SK-N-SH (cell line): ENCODE measurements at regions not wholly inside any gene's neighbourhood (a gene's known extent, or its start where the extent isn't known, plus 50 kb on each side); places are given as distances from the start of the nearest gene placed in this dataset.

ENCODE experiments used
- CTCF ChIA-PET: fragments of 300-600, 350-600 bp; formaldehyde crosslinking; extraction: SDS; loops from one replicate; lab custom pipeline; 2021; lab: Yijun Ruan, JAX
- POLR2A ChIA-PET: fragments of 350-600 bp; sonication (Branson Sonifier 250); formaldehyde crosslinking; extraction: SDS; loops from one replicate; lab custom pipeline; 2020; ENCODE audit warnings: antibody characterized with exemption, inconsistent platforms; lab: Yijun Ruan, JAX
- DNase-seq: peaks from one replicate; pipeline ENCODE4 v3.0.0; 2012
- H2AFZ ChIP-seq: fragments of 200-600 bp; sonication (generic); 2 replicates; pipeline ENCODE4 v1.8.1; 2016; ENCODE audit warnings: antibody characterized with exemption, mild to moderate bottlenecking, low read depth
- H3F3A ChIP-seq: fragments of 200-600 bp; sonication (generic); replicated peaks from 2 replicates; pipeline ENCODE3; 2016; ENCODE audit warnings: antibody characterized with exemption, mild to moderate bottlenecking; ENCODE audit not compliant: insufficient read depth
- H3K27ac ChIP-seq, 2 experiments: fragments of 200-500 bp in 1 of 2; fragments of 200-600 bp in 1 of 2; sonication (Bioruptor generic) in 1 of 2; sonication (generic), shearing (Covaris generic) in 1 of 2; 2 replicates each; pipeline versions ENCODE4 v1.5.1 to v1.6.1; 2014 to 2016; ENCODE audit warnings: low read depth in 2 of 2, inconsistent platforms in 1 of 2, low read length in 1 of 2, mild to moderate bottlenecking in 1 of 2, mixed read lengths in 1 of 2
- H3K27me3 ChIP-seq: fragments of 200-600 bp; sonication (generic), shearing (Covaris generic); 2 replicates; pipeline ENCODE4 v1.6.1; 2016; ENCODE audit warnings: mixed run types; ENCODE audit not compliant: insufficient read depth
- H3K36me3 ChIP-seq, 2 experiments: fragments of 200-500 bp in 1 of 2; fragments of 200-600 bp in 1 of 2; sonication (Bioruptor generic) in 1 of 2; sonication (generic) in 1 of 2; replicated peaks in 1 of 2; 2 replicates each; pipeline versions ENCODE3 to v1.5.1; 2014 to 2016; ENCODE audit warnings: low read length in 1 of 2, mild to moderate bottlenecking in 1 of 2; ENCODE audit not compliant: insufficient read depth in 2 of 2, control insufficient read depth in 1 of 2
- H3K4me1 ChIP-seq, 2 experiments: fragments of 200-500 bp in 1 of 2; fragments of 200-600 bp in 1 of 2; sonication (Bioruptor generic) in 1 of 2; sonication (generic), shearing (Covaris generic) in 1 of 2; 2 replicates each; pipeline versions ENCODE4 v1.5.1 to v1.6.1; 2014 to 2016; ENCODE audit warnings: low read depth in 1 of 2, low read length in 1 of 2, mixed run types in 1 of 2; ENCODE audit not compliant: insufficient read depth in 2 of 2, control insufficient read depth in 1 of 2
- H3K4me2 ChIP-seq: fragments of 200-600 bp; sonication (generic), shearing (Covaris generic); 2 replicates; pipeline ENCODE4 v1.6.1; 2017; ENCODE audit warnings: mixed run types
- H3K4me3 ChIP-seq, 2 experiments: fragments of 200-500 bp in 1 of 2; fragments of 200-600 bp in 1 of 2; sonication (Bioruptor generic) in 1 of 2; sonication (generic), shearing (Covaris generic) in 1 of 2; 2 replicates each; pipeline versions ENCODE4 v1.5.1 to v1.8.1; 2014 to 2016; ENCODE audit warnings: low read depth in 2 of 2, inconsistent platforms in 1 of 2, low read length in 1 of 2, mild to moderate bottlenecking in 1 of 2, mixed read lengths in 1 of 2, moderate library complexity in 1 of 2
- H3K79me2 ChIP-seq: fragments of 200-600 bp; sonication (generic); 2 replicates; pipeline ENCODE4 v1.8.1; 2017; ENCODE audit warnings: mild to moderate bottlenecking; ENCODE audit not compliant: insufficient read depth
- H3K9ac ChIP-seq: fragments of 200-600 bp; sonication (generic); 2 replicates; pipeline ENCODE4 v1.6.1; 2017; ENCODE audit warnings: mixed run types
- H3K9me2 ChIP-seq: fragments of 200-600 bp; sonication (generic); 2 replicates; pipeline ENCODE4 v1.6.1; 2017; ENCODE audit warnings: mixed run types
- H3K9me3 ChIP-seq: fragments of 200-600 bp; sonication (generic); 2 replicates; pipeline ENCODE4 v1.6.1; 2017; ENCODE audit warnings: mixed run types, mild to moderate bottlenecking, moderate library complexity
- H4K20me1 ChIP-seq: fragments of 200-600 bp; sonication (generic); 2 replicates; pipeline ENCODE4 v1.6.1; 2017; ENCODE audit warnings: mild to moderate bottlenecking, mixed run types; ENCODE audit not compliant: insufficient read depth
- FOXJ3 ChIP-seq: sonication (generic); formaldehyde crosslinking; IDR thresholded peaks from 2 replicates; pipeline ENCODE4 v1.5.1; 2020; ENCODE audit warnings: mild to moderate bottlenecking, missing genetic modification reagents
- FOXM1 ChIP-seq: IDR thresholded peaks from 2 replicates; pipeline ENCODE4 v1.4.0; 2012; ENCODE audit warnings: low read depth, mild to moderate bottlenecking
- SMC3 ChIP-seq: IDR thresholded peaks from 2 replicates; pipeline ENCODE4 v1.6.1; 2012; ENCODE audit warnings: low read depth, low read length, improper control_type of control experiment
- WGBS: methylation state at CpG from one replicate; pipeline ENCODE4 v1.1.6; 2017; ENCODE audit warnings: low lambda C conversion rate; 5-methylcytosine and 5-hydroxymethylcytosine counted together
- TF ChIP-seq, protein P1 (sequence below): IDR thresholded peaks from 2 replicates; pipeline ENCODE4 v1.6.1; 2012; ENCODE audit warnings: mild to moderate bottlenecking, low read depth, low read length, moderate library complexity

DNA sequence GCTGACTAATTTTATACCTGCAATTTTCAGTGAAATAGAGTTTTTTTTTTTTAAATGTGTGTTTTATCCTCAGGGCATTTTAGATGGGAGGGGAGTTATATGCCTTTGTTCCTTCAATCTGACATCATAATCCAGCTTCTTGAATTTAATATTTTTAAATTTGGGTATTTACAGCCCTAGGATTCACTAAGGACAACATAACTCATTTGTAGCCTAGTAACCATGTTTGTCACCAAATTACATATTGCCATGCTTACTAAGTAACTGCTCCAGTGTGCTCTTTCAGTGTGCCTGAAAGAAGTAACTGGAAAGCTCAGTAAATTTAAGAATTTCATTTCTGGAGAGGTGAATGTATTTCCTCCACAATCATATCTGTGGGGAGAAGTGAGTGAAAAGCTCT is 56.8 kb upstream of the DGKB start (continued):
- TF ChIP-seq, protein P1, sequence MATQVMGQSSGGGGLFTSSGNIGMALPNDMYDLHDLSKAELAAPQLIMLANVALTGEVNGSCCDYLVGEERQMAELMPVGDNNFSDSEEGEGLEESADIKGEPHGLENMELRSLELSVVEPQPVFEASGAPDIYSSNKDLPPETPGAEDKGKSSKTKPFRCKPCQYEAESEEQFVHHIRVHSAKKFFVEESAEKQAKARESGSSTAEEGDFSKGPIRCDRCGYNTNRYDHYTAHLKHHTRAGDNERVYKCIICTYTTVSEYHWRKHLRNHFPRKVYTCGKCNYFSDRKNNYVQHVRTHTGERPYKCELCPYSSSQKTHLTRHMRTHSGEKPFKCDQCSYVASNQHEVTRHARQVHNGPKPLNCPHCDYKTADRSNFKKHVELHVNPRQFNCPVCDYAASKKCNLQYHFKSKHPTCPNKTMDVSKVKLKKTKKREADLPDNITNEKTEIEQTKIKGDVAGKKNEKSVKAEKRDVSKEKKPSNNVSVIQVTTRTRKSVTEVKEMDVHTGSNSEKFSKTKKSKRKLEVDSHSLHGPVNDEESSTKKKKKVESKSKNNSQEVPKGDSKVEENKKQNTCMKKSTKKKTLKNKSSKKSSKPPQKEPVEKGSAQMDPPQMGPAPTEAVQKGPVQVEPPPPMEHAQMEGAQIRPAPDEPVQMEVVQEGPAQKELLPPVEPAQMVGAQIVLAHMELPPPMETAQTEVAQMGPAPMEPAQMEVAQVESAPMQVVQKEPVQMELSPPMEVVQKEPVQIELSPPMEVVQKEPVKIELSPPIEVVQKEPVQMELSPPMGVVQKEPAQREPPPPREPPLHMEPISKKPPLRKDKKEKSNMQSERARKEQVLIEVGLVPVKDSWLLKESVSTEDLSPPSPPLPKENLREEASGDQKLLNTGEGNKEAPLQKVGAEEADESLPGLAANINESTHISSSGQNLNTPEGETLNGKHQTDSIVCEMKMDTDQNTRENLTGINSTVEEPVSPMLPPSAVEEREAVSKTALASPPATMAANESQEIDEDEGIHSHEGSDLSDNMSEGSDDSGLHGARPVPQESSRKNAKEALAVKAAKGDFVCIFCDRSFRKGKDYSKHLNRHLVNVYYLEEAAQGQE, result no peak
- no peak for TF ChIP-seq SMC3
- no peak for TF ChIP-seq FOXJ3
- no peak for TF ChIP-seq FOXM1

DNA sequence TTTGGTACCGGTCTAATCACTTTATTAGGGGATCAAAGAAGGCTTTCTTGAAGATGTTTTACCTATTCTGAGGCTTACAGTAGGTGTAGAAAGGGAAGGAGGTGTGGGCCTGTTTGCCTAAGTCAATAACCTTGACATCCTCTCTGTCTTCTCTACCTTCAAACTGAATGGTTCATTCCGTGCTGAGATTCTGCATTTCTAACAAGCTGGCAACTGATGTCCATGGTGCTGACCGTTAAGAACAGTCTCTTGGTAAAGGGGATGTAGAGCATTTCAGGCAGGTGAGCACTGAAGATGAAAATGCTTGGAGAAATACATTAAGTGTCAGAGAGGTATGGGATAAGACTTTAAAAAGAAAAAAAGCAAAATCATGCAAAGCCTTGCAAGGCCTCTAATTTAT is 51.5 kb upstream of the DGKB start:
- 85% methylated on average over 3 of the region's 3 CpGs for WGBS
- Histone ChIP-seq H3K9me3 (0 out of 2 replicates have a peak, but pooled peaks cover 6% of the 10 kb centered on the region), H3K4me1 (no peaks in the 10 kb centered on the region; a peak in 1 of 4 replicates), H3F3A (peaks cover 5% of the 10 kb centered on the region), H3K79me2 (no peaks in the 10 kb centered on the region), H3K9ac (no peak overlapping the region), H3K27ac (no peak overlapping the region), H3K4me2 (no peak overlapping the region), H3K9me2 (no peaks in the 10 kb centered on the region), H3K27me3 (no peaks in the 10 kb centered on the region), H3K4me3 (no peak overlapping the region), H4K20me1 (no peaks in the 10 kb centered on the region), H3K36me3 (no peaks in the 10 kb centered on the region), H2AFZ (no peak overlapping the region)
- ChIA-PET POLR2A (no interaction called here), CTCF (interaction anchor here (0.7 kb wide), 1 partner anchor 9 kb away, joined by 3 read pairs; no protein-coding TSS in a partner anchor)
- TF ChIP-seq, protein P1, result peak; percentile 89
- TF ChIP-seq FOXJ3, result no peak
- DNase-seq, result no peak
